Right cardiac atrium (tissue), 5 donors: ENCODE measurements at regions not wholly inside any gene's neighbourhood (a gene's known extent, or its start where the extent isn't known, plus 50 kb on each side); places are given as distances from the start of the nearest gene placed in this dataset.

ENCODE experiments used
- ATAC-seq, 2 donors: fragments of 200-7000 bp; cut with Tn5 transposase; one replicate each; pipeline versions ENCODE4 v1.8.0 to v1.9.1; 2020; ENCODE audit warnings: moderate library complexity in 2 of 2, mild to moderate bottlenecking in 1 of 2
- DNase-seq, 3 donors: peaks; one replicate each; pipeline ENCODE4 v3.0.0-alpha.2; 2020
- H3K27ac ChIP-seq: one replicate; pipeline ENCODE4 v1.5.1; 2013; ENCODE audit warnings: mild to moderate bottlenecking, low read length, control low read depth, moderate library complexity
- H3K27me3 ChIP-seq: one replicate; pipeline ENCODE4 v1.6.1; 2013; ENCODE audit not compliant: control insufficient read depth, insufficient read depth
- H3K4me1 ChIP-seq: one replicate; pipeline ENCODE4 v1.6.1; 2013; ENCODE audit warnings: low read length; ENCODE audit not compliant: control insufficient read depth, insufficient read depth
- H3K4me3 ChIP-seq: one replicate; pipeline ENCODE4 v1.5.1; 2013; ENCODE audit warnings: low read length, control low read depth
- H3K9me3 ChIP-seq: one replicate; pipeline ENCODE4 v1.6.1; 2013; ENCODE audit warnings: low read length; ENCODE audit not compliant: control insufficient read depth
- WGBS: extraction: QIAGEN DNeasy Blood & Tissue Kit; methylation state at CpG from one replicate; pipeline ENCODE4 v1.1.7; 2013; 5-methylcytosine and 5-hydroxymethylcytosine counted together
- intact Hi-C, 4 donors: fragments of 100-400 bp; cut with DNase I; formaldehyde crosslinking; loops; one replicate each; pipeline versions ENCODE4 v1.11.0 to v1.14.0; 2022 to 2023
- donor health status: healthy with polysubstance abuse.
- donor health status: DM: no; HTN: yes; CAD: no.
- donor health status: DM: no; HTN: no; CAD: no.
- donor health status: DM: no; HTN: yes; CAD: no; lungs with severe emphysema.
- donor health status: DM: yes; HTN: yes; CAD: no.

GRCh38 chrX:34999702-35000101 is 57.1 kb downstream of the FAM47B start:
- Histone ChIP-seq H3K4me3 (no peak overlapping the region), H3K9me3 (no peaks in the 10 kb centered on the region), H3K4me1 (peaks cover 1% of the 10 kb centered on the region), H3K27ac (no peak overlapping the region), H3K27me3 (no peaks in the 10 kb centered on the region)
- 71% methylated on average over 1 of the region's 1 CpG for WGBS
- ATAC-seq (no peak), DNase-seq (no peak)
- intact Hi-C loops: no loop called here

DNA sequence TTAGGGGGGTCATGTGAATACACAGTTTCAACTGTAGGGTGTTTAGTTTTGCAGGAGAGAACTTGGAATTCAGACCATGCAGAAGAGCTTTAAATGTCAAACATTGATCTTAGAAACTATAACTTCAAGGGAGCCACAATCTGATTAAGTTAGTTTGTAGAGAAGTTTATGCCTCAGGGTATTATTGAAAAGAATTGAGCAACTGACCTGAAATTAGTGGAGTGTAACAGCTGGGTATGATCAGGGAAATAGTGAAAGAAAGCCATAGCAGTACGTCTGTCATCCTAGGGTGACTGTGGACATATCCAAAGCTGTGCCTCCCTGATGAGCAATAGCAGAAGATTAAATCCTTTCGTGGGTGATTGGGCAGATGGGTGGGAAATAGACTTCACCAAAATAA is 63.8 kb downstream of the FAM47B start:
- intact Hi-C loops: no loop called here
- no peak for DNase-seq
- ATAC-seq: no peak
- Histone ChIP-seq H3K27me3 (no peaks in the 10 kb centered on the region), H3K27ac (no peak overlapping the region), H3K4me3 (no peak overlapping the region), H3K4me1 (no peaks in the 10 kb centered on the region), H3K9me3 (no peaks in the 10 kb centered on the region)
- 68% methylated on average over 2 of the region's 2 CpGs for whole genome bisulfite sequencing

GRCh38 chrX:35015621-35016020 is 73.0 kb downstream of the FAM47B start:
- intact Hi-C loops: no loop called here
- ATAC-seq (no peak), DNase-seq (no peak)
- no peaks in the 10 kb centered on the region for H3K9me3 ChIP-seq
- no peak overlapping the region for H3K4me3 ChIP-seq
- H3K27ac ChIP-seq: no peak overlapping the region
- H3K27me3 ChIP-seq: no peaks in the 10 kb centered on the region
- 95% methylated on average over 1 of the region's 1 CpG for WGBS
- no peaks in the 10 kb centered on the region for H3K4me1 ChIP-seq

DNA sequence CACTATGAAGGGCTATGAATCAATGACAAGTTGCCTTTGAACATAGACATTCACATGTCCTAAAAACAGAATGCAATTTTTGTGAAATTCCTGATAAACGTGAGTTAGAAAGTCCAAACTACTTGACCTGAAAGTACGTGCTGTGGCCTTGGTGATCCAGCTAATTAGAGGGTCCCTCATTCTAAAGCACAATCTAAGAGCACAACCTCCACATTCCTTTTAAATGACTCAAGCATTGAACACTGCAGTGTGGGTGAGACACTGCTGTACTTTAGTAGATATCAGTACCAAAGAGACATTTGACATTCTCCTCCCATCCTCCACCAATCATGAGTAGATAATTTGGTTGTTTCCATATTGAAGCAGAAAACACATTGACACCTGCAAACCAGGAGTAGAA is 73.5 kb downstream of the FAM47B start:
- H3K4me1 ChIP-seq: no peaks in the 10 kb centered on the region
- intact Hi-C loops: no loop called here
- DNase-seq (no peak), ATAC-seq (no peak)
- no peak overlapping the region for H3K27ac ChIP-seq
- no peak overlapping the region for H3K4me3 ChIP-seq
- 59% methylated on average over 2 of the region's 2 CpGs for WGBS
- no peaks in the 10 kb centered on the region for H3K27me3 ChIP-seq
- H3K9me3 ChIP-seq: no peaks in the 10 kb centered on the region

DNA sequence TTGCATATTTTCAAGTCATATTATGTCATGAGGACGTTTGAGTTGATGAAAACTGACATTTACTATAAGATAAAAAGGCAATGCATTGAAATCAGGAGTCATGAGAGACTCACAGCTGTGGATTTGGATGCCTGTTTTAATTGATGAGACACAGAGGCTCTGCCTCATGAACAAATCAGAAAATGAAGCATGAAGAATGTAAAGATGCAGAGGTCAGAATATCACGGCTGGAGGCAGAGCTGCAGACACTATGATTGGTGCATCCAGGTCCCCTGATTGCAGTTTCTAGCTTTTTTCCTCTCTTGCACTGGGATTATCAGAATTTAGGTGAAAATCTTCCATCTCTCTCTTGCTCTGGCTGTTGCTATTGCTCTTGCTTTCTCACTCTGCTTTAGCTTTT is 74.7 kb downstream of the FAM47B start:
- Histone ChIP-seq H3K27me3 (no peaks in the 10 kb centered on the region), H3K9me3 (no peaks in the 10 kb centered on the region), H3K4me1 (no peaks in the 10 kb centered on the region), H3K4me3 (no peak overlapping the region), H3K27ac (no peak overlapping the region)
- DNase-seq (no peak), ATAC-seq (no peak)
- 21% methylated on average over 2 of the region's 2 CpGs for WGBS
- intact Hi-C loops: no loop called here

DNA sequence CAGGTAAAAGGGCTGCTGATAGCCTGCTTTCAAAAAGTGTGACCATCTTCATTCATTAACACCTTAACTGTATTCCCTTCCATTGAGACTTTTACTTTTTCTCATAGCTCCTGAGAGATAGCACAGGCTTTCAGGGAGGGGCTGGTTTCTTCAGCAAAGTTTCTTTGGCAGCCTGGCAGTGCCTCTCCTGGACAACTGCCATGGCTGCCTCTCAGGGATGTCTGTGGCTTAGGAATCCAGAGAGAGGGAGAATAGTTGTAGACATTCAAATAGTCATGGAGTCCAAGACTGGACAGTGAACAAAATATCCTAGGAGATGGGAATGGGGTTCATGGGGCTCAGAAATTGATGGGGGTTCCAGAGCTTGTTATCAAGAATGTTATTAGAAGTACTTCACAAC is 81.1 kb downstream of the FAM47B start:
- H3K27ac ChIP-seq: no peak overlapping the region
- DNase-seq (no peak), ATAC-seq (no peak)
- H3K4me1 ChIP-seq: no peaks in the 10 kb centered on the region
- no peaks in the 10 kb centered on the region for H3K9me3 ChIP-seq
- H3K27me3 ChIP-seq: no peaks in the 10 kb centered on the region
- no peak overlapping the region for H3K4me3 ChIP-seq
- intact Hi-C loops: no loop called here

DNA sequence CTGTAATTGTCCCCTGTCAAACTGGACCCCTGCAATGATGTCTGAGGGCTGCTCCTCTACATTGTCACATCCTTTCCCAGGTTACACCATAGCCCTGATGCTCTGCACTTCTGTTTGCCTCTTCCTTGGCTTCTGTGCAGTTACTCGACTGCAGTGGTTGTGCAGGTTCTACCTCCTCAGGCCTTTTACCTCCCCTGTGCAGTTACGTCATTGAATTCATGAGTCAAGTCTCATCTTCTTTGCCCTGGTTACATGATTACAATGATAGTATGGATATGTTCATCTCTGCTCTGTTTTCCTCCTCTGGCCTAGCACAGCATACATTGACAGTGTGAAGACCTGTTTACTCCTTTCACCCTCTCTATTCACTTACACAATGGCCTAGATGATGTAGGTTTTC is 83.2 kb downstream of the FAM47B start:
- no peak overlapping the region for H3K4me3 ChIP-seq
- no peak for DNase-seq
- intact Hi-C loops: no loop called here
- ATAC-seq: no peak
- no peaks in the 10 kb centered on the region for H3K27me3 ChIP-seq
- 93% methylated on average over 2 of the region's 2 CpGs for WGBS
- H3K27ac ChIP-seq: no peak overlapping the region
- no peaks in the 10 kb centered on the region for H3K9me3 ChIP-seq
- H3K4me1 ChIP-seq: no peaks in the 10 kb centered on the region

DNA sequence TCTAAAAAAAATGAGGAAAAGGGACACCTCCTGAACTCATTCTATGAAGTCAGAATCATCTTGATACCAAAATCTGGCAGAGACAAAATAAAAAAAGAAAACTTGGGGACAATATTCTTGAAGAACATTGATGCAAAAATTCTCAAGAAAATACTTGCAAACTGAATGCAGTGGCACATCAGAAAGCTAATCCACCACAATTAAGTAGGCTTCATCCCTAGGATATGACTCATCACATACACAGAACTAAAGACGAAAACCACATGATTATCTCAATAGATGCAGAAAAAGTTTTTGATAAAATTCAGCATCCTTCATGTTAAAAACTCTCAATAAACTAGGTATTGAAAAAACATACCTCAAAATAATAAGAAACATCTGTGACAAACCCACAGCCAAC is 98.3 kb downstream of the FAM47B start:
- Histone ChIP-seq H3K4me1 (no peaks in the 10 kb centered on the region), H3K4me3 (no peak overlapping the region), H3K27me3 (no peaks in the 10 kb centered on the region), H3K9me3 (no peaks in the 10 kb centered on the region), H3K27ac (no peak overlapping the region)
- intact Hi-C loops: no loop called here
- 43% methylated on average over 1 of the region's 1 CpG for WGBS
- ATAC-seq: no peak
- no peak for DNase-seq

DNA sequence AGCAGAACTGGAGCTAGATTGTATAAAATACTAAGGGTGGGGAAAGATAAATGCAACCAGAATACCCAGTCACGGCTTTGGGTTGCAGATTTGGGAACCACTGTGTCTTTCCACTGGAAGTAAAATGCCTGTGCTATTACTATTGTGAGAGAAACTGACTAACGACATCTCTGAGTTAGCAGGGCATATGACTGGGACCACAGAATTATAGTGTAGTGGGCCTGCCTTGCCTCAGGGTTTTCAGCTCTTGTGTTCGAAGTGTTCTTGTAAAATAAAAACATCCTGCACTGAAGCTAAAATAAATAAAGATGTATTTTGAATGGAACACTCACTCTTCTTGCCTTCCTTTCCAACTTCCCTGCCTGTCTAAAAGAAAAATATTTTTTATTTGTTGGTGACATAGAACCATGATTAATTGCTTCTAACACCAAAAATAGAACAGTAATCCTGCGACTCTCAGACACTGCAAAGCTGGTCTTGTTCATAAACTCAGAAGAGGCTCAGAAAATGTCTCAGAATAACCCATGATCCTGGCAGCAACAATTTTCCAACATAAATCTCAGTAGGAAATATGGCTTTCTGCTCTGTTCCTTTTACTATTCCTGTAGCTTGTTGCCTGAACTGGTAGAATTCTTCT is 104.2 kb downstream of the FAM47B start:
- DNase-seq: no peak

GRCh38 chrX:35076061-35076460 is 133.5 kb downstream of the FAM47B start:
- no peak for DNase-seq
- Histone ChIP-seq H3K4me3 (no peak overlapping the region), H3K27me3 (no peaks in the 10 kb centered on the region), H3K9me3 (no peaks in the 10 kb centered on the region), H3K4me1 (no peaks in the 10 kb centered on the region), H3K27ac (no peak overlapping the region)
- intact Hi-C loops: no loop called here
- WGBS: 84% methylated on average over 1 of the region's 1 CpG
- ATAC-seq: no peak

More for the DNA sequence above, 104.2 kb downstream of the FAM47B start:
- H3K27me3 ChIP-seq: no peaks in the 10 kb centered on the region
- no peaks in the 10 kb centered on the region for H3K4me1 ChIP-seq
- intact Hi-C loops: no loop called here
- no peak overlapping the region for H3K27ac ChIP-seq
- no peak for ATAC-seq
- no peaks in the 10 kb centered on the region for H3K9me3 ChIP-seq
- no peak overlapping the region for H3K4me3 ChIP-seq
- WGBS: 42% methylated on average over 4 of the region's 4 CpGs

DNA sequence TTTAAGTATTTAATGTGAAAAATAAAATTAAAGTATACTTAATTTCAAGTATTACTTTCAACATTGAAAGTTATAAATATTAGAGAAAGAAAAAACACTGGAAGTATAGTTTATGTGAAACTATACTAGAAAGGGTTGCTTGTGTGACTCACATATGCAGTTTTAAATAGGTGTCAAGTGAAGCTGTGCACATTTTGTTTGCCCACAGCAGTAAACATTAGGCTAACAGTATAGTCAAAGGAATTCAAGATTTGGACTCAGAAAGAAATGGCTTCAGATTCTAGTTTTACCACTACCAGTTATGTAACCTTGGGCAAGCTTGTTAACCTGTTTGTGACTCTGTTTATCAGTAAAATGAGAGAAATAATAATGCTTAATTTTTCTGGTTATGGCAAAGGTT is 148.2 kb downstream of the FAM47B start:
- intact Hi-C loops: no loop called here
- H3K27ac ChIP-seq: no peak overlapping the region
- DNase-seq: no peak
- H3K27me3 ChIP-seq: no peaks in the 10 kb centered on the region
- no peak overlapping the region for H3K4me3 ChIP-seq
- no peaks in the 10 kb centered on the region for H3K9me3 ChIP-seq
- no peaks in the 10 kb centered on the region for H3K4me1 ChIP-seq
- ATAC-seq: no peak

GRCh38 chrX:35098419-35098818 is 155.8 kb downstream of the FAM47B start:
- Histone ChIP-seq H3K4me1 (no peaks in the 10 kb centered on the region), H3K4me3 (no peak overlapping the region), H3K27me3 (no peaks in the 10 kb centered on the region), H3K9me3 (no peaks in the 10 kb centered on the region), H3K27ac (no peak overlapping the region)
- DNase-seq: no peak
- intact Hi-C loops: no loop called here
- ATAC-seq: no peak
